G401 (cell line): ENCODE measurements at regions not wholly inside any gene's neighbourhood (a gene's known extent, or its start where the extent isn't known, plus 50 kb on each side); places are given as distances from the start of the nearest gene placed in this dataset.

Experiments used
- DNase-seq: peaks from one replicate; pipeline ENCODE4 v3.0.0-alpha.2; 2015; ENCODE audit warnings: low spot score
- in situ Hi-C: cut with HindIII; loops from 2 replicates; pipeline ENCODE4 v1.10.0; 2016; ENCODE audit warnings: low sequenced_read_pairs, mixed read lengths

DNA sequence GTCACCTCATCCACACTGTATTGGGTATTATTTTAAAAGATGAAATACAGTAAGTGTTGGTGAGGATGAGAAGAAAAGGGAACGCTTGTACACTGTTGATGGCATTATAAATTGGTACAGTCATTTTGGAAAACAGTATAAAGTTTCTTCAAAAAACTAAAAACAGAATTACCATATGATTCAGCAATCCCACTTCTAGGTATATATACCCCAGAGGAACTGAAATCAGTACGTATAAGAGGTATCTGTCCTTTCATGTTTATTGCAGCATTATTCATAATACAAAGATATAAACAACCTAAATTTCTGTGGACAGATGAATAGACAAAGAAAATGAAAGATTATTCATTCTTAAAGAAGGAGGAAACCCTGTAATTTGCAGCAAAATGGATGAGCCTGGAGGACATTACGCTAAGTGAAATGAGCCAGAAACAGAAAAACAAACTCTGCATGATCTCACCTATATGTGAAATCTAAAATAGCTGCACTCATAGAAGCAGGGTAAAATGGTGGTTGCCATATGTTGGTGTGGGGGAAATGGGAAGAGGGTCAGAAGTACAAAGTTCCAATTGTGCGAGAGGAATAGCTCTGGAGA is 191.6 kb downstream of the TRIM36 start:
- in situ Hi-C loops, result no loop called here
- DNase-seq, result no peak

DNA sequence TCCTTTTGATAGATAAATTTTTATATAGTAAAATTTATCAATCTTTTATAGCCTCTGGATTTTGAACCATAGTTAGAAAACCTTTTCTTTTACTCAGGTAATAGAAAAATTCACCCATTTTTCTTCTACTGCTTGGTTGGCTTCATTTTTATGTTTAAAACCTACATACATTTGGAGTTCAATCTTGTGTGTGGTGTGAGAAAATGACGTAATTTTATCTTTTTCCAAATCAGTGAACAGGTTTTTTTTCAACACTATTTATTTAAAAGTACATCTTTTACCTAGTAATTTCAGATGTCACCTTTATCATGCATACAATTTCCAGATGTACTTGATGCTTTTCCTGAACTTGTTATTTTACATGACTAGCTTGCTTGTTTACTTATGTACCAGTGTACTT is 200.2 kb downstream of the TRIM36 start:
- in situ Hi-C loops, result no loop called here
- DNase-seq, result no peak

DNA sequence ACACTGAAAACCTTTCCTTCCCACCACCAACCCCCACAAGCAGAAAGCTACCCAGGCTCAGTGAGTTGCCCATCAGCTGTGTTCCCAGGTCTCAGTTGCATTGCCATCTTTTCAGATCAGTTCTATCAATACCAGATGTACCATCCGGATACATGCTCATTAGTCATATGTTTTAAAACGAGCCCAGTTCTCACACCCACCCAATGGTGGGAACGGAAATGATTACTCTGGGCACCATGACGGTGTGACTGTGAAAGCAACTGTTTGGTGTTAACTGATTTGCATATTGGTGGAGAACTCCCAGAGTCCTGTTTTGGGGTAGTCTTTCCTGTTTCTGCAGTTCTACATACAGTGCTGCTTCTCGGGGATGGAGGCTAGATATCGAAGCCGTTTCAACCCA is 212.3 kb downstream of the TRIM36 start:
- in situ Hi-C loops, result no loop called here
- no peak for DNase-seq

DNA sequence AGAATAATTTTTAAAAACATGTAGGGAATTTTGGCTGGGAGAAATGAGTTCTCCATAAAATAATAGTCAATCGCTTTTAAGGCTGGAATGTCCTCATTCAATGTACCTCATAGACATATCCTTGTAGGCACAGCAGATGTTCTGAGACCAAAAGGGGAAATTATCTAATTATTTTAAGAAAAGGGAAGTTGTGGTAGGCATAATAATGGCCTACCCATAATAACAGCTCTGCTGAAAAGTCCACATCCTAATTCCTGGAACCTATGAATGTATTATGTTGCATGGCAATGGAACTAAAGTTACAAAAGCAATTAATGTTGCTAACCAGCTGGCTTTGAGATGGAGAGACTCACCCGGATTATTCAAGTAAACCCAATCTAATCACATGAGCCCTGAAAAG is 216.1 kb downstream of the TRIM36 start:
- DNase-seq, result no peak
- in situ Hi-C loops, result no loop called here

DNA sequence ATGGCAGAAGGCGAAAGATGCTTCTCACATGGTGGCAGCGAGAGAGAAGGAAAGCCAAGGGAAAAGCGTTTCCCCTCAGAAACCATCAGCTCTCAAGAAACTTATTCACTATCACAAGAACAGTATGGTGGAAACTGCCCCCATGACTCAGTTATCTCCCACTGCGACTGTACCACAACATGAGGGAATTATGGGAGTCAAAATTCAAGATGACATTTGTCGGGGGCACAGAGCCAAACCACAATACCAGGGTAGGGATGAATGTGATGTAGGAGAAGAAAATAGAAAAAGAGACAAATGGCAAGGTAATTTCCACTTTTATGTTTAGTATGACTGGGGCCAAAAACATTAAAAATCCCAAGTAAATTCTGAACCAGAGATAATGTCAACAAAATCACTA is 216.8 kb downstream of the TRIM36 start:
- DNase-seq, result no peak
- in situ Hi-C loops, result no loop called here

DNA sequence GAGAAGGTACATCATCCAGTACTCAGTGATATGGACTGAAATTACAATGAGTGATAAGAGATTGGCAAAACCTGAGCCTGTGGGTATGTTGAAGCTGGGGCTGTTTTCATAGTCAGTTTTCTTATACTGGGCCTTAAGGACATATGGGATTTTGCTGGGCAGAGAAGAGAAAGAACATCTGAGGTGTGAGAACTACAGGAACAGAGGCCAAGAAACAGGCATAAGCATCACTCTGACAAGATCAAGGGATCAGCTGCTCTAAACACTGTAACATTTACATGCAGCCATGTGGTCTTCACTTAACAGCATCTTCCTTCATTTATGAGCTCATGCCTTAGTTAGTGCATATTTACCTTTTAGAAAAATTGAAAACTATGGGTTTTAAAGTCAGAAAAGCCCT is 220.0 kb downstream of the TRIM36 start:
- in situ Hi-C loops, result no loop called here
- no peak for DNase-seq

DNA sequence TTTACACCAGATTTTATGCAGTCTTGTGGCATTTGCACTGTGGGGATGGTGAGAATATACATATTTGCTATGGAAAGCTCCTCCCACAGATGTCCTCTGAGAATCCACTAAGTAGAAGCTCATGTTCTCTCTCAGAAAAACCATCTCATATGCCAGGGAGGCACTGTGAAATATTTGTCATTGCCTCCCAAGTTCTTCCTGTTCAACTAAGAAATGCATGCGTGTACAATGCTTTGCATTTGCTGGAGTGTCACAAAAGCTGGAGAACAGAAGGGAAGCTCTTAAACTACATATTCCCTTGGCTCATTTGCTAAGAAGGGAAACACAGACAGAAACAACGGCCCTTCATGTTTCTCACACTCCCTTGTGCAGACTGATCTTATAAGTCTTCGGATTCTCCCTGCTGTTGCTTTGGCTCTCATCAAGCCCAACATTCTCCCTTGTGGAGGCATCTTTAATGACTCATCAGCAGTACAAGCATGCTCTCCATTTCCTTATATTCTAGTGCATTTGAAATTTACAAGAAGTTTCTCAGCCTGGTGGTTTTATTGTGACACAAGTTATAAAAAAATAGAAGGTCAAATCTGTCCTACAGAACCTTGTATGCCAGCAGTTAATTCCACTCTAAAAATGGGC is 220.6 kb downstream of the TRIM36 start:
- in situ Hi-C loops, result no loop called here
- no peak for DNase-seq

DNA sequence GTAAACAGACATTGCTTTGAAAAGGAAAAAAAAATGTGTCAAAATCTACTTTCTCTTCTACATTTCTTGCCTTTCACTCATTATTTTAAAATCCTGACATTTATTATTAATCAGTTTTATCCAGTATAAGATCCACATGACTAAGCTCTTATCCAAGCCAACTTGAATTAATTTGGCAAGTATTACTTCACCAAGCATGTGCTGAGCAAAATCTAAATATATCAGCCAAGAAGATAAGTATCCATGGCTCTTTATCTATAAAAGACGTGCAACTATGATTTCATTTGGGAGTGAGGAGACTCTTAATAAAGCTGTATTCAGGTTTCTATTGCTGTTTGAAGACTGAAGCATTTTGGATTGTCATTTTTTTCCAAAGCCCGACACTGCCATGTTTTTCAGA is 221.3 kb downstream of the TRIM36 start:
- in situ Hi-C loops, result no loop called here
- DNase-seq, result no peak

DNA sequence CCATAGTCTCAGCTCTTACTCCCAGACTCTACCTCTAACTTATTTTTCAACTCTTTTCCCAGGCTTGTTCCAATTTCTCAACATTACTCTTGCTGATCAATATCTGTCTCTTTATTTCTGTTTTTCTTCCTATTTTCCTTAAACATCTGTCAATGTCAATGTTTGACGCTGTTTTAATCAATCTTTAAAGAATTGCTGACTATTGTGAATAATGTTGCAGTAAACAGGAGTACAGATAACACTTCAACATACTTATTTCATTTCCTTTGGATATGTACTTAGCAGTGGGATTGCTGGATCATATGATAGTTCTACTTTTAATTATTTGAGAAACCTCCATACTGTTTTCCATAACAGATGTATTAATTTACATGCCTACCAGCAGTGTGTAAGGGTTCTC is 229.0 kb downstream of the TRIM36 start:
- DNase-seq, result no peak
- in situ Hi-C loops, result no loop called here

DNA sequence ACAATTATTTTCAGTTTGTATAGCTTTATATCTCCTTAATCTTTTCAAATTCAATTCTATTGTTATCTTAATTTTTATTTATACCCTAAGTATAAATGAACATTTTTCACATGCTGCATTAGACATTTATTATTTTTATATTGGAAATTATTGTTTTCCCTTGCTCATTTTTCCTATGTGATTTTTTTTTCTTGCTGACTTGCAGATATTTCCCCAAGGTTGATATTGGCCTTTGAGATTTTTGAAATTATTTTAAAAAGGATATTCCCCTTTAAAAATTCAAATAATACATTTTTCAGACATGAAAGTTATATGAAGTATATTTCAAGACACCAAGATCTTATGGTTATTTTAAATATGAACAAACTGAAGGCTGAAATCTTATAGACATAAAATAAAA is 234.2 kb downstream of the TRIM36 start:
- no peak for DNase-seq
- in situ Hi-C loops, result no loop called here

DNA sequence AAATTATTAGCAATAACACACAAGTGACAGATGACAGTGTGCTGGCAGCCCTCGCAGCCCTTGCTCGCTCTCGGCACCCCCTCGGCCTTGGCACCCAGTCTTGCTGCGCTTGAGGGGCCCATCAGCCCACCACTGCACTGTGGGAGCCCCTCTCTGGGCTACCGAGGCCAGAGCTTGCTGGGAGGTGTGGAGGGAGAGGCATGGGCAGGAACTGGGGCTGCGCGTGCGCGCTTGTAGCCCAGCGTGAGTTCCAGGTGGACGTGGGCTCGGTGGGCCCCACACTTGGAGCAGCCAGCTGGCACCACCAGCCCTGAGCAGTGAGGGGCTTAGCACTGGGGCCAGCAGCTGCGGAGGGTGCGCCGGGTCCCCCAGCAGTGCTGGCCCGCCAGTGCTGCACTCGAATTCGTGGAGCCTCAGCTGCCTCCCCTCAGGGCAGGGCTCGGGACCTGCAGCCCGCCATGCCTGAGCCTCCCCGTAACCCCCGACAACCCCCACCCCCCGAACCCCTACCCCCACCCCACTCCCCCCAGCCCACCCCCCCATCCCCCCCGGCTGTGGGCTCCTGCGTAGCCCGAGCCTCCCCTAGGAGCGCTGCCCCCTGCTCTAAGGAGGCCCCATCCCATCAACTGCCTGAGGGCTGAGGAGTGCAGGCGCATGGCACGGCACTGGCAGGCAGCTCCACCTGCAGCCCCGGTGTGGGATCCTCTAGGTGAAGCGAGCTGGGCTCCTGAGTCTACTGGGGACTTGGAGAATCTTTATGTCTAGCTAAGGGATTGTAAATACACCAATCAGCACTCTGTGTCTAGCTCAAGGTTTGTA is 240.9 kb downstream of the TRIM36 start:
- in situ Hi-C loops, result no loop called here
- no peak for DNase-seq

DNA sequence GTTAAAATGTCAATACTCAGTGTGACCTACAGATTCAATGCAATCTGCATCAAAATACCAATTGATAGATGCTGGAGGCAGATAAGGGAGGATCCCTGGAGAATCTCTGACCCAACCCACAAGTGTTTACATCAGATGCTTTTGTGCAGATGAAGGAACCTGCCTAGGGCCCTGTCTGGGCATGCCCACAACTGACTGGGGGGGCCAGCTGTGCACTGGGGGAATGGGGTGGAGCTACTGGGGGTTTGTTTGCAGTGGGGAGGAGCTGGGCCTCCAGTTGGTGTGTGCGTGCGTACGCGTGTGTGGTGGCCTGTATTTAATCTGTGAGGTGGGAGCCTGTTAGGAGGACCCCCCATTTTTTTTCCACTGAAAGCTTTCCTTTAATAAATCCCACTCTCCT is 244.9 kb downstream of the TRIM36 start:
- no peak for DNase-seq
- in situ Hi-C loops, result no loop called here

DNA sequence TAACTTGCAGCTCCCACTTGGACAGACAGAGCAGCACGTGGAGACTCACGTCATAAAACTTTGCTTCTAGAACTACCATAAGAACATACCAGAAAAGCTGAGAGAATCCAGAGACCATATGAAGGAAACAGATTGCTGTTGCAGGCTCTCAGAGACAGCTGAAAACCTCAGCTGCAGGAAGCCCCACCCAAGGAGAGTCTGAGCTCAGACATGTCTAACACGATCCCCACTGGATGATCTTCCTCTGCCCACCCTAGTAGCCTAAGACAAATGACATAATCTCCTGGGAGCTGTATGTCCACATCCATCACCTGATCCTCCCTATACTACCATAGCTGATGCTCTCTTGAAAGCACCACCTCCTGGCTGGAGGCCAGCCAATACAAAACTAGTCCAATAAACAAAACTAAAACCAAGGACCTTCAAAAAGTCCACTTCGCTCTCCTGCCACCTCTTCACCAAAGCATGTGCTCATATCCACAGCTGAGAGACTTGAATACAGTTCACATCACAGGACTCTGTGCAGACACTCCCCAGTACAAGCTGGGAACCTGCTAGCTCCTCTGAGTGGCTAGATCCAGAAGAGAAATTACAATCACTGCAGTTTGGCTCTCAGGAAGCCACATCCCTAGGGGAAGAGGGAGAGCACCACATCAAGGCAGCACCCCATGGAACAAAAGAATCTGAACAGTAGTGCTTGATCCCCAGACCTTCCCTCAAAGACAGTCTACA is 257.4 kb downstream of the TRIM36 start:
- DNase-seq, result no peak
- in situ Hi-C loops, result no loop called here

DNA sequence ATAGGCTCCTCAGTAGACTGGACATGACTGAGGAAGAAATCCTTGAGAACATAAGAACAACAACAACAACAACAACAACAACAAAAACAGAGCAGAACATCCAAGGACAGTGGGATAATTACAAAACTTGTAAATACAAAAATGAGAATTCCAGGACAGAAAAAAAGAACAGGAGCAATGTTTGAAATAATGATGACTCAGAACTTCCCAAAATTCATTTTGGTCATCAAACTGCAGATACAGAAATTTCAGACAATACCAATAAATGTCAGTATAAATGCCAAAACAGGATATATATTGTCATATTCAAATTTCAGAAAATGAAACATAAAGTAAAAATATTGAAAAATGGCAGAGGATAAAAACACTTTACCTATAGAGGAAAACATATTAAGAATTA is 259.0 kb downstream of the TRIM36 start:
- in situ Hi-C loops, result no loop called here
- DNase-seq, result no peak

DNA sequence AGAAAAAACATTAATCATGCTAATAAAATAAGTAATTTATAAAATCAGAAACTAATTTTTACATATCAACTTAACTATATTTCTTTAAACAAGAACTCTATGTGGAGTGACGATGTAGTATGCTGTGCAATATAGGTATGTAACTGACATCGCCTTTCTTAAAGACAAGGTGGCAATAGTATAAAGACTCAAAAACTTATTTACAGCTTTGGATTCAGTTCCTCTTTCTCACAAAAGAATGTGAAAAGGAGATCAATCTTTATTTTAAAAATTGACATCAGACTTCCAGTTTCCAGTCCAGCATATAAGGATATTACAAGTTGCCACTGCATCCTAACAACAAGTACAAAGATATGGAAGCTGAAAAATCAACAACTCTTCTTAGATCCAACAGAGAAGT is 260.3 kb downstream of the TRIM36 start:
- in situ Hi-C loops, result no loop called here
- no peak for DNase-seq

DNA sequence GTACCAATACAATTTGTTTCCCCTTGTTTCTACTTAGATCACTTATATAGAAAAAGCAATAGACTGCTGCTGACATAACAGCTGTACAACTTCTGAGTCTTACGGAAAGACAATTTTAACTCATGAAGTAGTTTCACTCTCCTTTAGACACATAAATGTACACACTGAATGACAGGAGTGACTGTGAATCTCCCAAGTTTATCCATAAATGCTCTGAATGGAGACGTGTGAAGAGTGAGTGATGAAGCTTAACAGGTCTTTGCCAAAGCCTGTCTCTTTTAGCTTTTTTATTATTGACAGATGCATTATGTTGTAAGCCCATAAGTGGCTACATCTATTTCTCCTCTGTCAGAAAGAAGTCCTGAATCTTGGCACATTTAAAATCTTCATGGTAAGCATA is 265.9 kb downstream of the TRIM36 start:
- no peak for DNase-seq
- in situ Hi-C loops, result no loop called here

DNA sequence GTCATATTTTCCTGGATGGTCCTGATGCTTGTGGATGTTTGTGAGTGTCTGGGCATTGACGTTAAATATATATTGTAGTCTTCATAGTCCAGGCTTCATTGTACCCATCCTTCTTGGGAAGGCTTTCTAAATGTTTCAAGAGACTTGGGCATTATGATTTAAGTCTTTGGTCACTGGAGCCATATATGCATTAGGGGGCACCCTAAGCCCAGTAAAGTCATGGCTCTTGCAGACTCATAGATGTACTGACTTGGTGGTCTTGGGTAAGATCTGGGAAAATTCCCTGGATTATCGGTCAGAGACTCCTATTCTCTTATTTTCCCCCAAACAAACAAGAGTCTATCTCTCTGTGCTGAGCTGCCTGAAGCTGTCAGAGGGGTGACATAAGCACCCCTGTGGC is 271.1 kb downstream of the TRIM36 start:
- DNase-seq, result no peak
- in situ Hi-C loops, result no loop called here

DNA sequence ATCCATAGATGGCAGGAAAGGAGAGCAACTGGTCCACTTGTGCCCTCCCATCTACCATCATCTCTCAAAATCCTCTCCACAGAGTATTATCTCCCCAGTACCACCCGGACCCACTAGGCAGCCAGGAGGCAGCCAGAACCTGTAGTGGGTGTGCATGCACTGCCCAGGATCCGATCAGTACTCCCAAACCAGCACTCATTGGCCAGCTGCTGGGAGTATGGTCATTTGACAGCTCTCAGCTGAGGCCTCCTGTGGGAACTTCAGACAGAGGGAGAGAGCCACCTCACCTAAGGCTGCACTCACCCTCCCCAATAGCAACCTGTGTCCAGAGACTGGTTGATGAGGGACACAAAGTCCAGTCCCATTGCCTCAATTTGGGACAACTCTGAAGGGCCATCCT is 286.0 kb downstream of the TRIM36 start:
- no peak for DNase-seq
- in situ Hi-C loops, result no loop called here

DNA sequence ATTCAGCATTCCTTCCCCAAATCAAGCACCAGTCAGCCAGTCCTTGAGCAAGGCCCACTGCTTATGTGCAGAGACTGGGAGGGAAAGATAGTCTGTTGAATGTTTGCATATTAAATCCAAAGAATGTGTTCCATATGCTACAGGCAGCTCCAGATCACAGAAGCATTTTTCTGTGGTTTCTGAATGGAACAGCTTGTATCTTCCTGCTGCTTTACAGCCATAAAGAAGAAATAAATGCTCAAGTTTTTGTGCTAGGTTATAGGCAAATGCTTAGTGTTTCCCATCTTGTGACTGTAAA is 310.3 kb downstream of the TRIM36 start:
- DNase-seq, result no peak
- in situ Hi-C loops, result no loop called here

DNA sequence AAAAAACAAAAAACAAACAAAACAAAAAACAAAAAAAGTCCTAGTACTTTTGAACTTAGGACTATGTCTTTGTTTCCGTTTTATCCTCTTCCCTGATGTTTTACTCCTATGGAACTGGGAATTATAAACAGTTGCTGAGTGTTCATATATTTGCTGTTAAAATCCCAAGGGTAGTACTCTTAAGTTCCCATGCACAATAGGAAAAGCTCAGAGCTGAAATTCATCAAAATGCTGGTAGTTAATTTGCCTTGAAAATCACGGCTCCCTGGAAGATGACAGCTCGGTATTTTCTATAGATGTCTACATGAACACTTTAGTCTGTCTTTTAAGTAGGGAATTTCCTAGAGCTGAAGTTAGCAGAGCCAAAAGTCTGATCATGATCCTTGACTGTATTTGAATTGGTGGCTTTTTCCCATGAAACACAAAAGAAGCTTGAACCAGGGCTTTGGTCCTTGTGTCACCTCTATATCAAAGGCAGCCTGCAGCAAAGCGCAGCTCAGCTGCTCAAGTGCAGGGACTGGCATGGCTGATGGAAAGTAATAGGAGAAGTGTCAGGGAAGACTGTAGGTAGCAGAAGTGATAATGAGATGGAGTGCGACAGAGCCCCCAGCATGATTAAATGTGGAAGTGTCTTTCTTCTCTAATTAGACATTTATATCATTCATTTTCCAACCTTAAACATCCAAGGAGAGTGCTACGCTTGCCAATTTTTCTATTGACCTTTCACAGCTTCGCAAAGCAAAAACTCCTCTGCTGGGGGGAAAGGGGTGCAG is 310.9 kb downstream of the TRIM36 start:
- DNase-seq, result no peak
- in situ Hi-C loops, result no loop called here
